HFF-Myc (cell line): ENCODE measurements at regions not wholly inside any gene's neighbourhood (a gene's known extent, or its start where the extent isn't known, plus 50 kb on each side); places are given as distances from the start of the nearest gene placed in this dataset.
"Not testable (repeated sequence)": the region's sequence is repeated elsewhere in the genome, so short reads cannot be mapped to it uniquely, and the experiment has no call there.

Experiments
- DNase-seq: peaks from one replicate; pipeline ENCODE4 v3.0.0-alpha.2; 2011; ENCODE audit warnings: low read depth; ENCODE audit errors: extremely low read depth
- H3K4me3 ChIP-seq: replicated peaks from 2 replicates; pipeline ENCODE4 v1.5.1; 2011; ENCODE audit warnings: low read depth, mild to moderate bottlenecking, control low read depth, low read length
- CTCF ChIP-seq: IDR thresholded peaks from 2 replicates; pipeline ENCODE4 v1.5.1; 2012; ENCODE audit warnings: mild to moderate bottlenecking, low read depth, low read length, control low read depth; ENCODE audit errors: missing control alignments

GRCh38 chr12:67483871-67484554 is 164.5 kb upstream of the DYRK2 start:
- no peak overlapping the region for H3K4me3 ChIP-seq

GRCh38 chr12:67484791-67485480 is 163.6 kb upstream of the DYRK2 start:
- no peak for TF ChIP-seq CTCF
- no peak overlapping the region for H3K4me3 ChIP-seq
- no peak for DNase-seq

More at GRCh38 chr12:67483871-67484554, 164.5 kb upstream of the DYRK2 start:
- no peak for TF ChIP-seq CTCF
- no peak for DNase-seq

GRCh38 chr12:67486671-67487070 is 161.9 kb upstream of the DYRK2 start:
- TF ChIP-seq CTCF = no peak
- no peak overlapping the region for H3K4me3 ChIP-seq
- DNase-seq = no peak

GRCh38 chr12:67488349-67488748 is 160.2 kb upstream of the DYRK2 start:
- not testable (repeated sequence) for DNase-seq, H3K4me3 ChIP-seq

GRCh38 chr12:67489007-67489406 is 159.5 kb upstream of the DYRK2 start:
- TF ChIP-seq CTCF = no peak
- DNase-seq = no peak

GRCh38 chr12:67496581-67496980 is 152.0 kb upstream of the DYRK2 start:
- TF ChIP-seq CTCF = no peak
- DNase-seq = no peak

More at GRCh38 chr12:67489007-67489406, 159.5 kb upstream of the DYRK2 start:
- H3K4me3 ChIP-seq = no peak overlapping the region

GRCh38 chr12:67498991-67499390 is 149.6 kb upstream of the DYRK2 start:
- no peak for TF ChIP-seq CTCF
- DNase-seq = no peak
- H3K4me3 ChIP-seq = no peak overlapping the region

More at GRCh38 chr12:67496581-67496980, 152.0 kb upstream of the DYRK2 start:
- no peak overlapping the region for H3K4me3 ChIP-seq
